ENCODE measurements at regions not wholly inside any gene's neighbourhood (a gene's known extent, or its start where the extent isn't known, plus 50 kb on each side); places are given as distances from the start of the nearest gene placed in this dataset.

DNA sequence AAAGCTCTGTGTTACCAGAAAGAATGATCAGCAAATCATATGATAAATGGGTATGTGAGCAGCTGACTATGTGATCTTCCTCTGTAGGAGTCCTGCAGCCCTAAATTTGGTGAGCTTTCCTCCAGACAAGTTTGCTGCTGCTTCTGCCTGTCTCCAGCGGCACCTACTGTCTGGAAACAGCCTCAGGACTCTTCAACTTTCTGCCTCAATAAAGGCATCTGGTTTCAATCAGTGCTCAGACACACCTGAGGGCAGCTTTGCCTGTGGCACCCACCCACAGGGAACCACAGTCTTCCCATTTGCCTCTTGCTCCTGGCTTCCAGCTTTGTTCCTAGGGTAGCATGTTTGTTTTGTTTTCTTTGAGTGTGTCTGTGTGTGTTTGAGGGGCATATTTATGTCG is 727.9 kb upstream of the MAN1A1 start:
- TF ChIP-seq CTCF (conservative IDR thresholded peaks at IDR 0.05; ENCODE audit: low read depth, low read length) (no peak), EZH2 (IDR thresholded peaks at IDR 0.05; ENCODE audit: borderline replicate concordance, low read depth, low read length, poor library complexity, severe bottlenecking) (no peak)
